ENCODE measurements at regions not wholly inside any gene's neighbourhood (a gene's known extent, or its start where the extent isn't known, plus 50 kb on each side); places are given as distances from the start of the nearest gene placed in this dataset.
"Not testable (repeated sequence)": the region's sequence is repeated elsewhere in the genome, so short reads cannot be mapped to it uniquely, and the experiment has no call there.

- no peak for DNase-seq (ENCODE audit: low read depth, low spot score)
Observed at GRCh38 chr1:31485166-31485565, 72.2 kb downstream of the SERINC2 start.

GRCh38 chr1:31487143-31487542 is 74.1 kb downstream of the SERINC2 start:
- no peak for DNase-seq (ENCODE audit: low read depth, low spot score)

GRCh38 chr1:31487721-31488293 is 74.8 kb downstream of the SERINC2 start:
- no peak for DNase-seq (ENCODE audit: low read depth, low spot score)

- no peak for DNase-seq (ENCODE audit: low read depth, low spot score)
Observed at GRCh38 chr1:31488528-31488927, 75.5 kb downstream of the SERINC2 start.

- DNase-seq (ENCODE audit: low read depth, low spot score): not testable (repeated sequence)
Observed at GRCh38 chr1:31489575-31489974, 76.6 kb downstream of the SERINC2 start.

- not testable (repeated sequence) for DNase-seq (ENCODE audit: low read depth, low spot score)
Observed at GRCh38 chr1:31490596-31490995, 77.6 kb downstream of the SERINC2 start.

GRCh38 chr1:31495351-31495750 is 81.0 kb upstream of the TINAGL1 start:
- DNase-seq (ENCODE audit: low read depth, low spot score): not testable (repeated sequence)

GRCh38 chr1:31495770-31496169 is 80.5 kb upstream of the TINAGL1 start:
- not testable (repeated sequence) for DNase-seq (ENCODE audit: low read depth, low spot score)

GRCh38 chr1:31497601-31498000 is 78.7 kb upstream of the TINAGL1 start:
- no peak for DNase-seq (ENCODE audit: low read depth, low spot score)

GRCh38 chr1:31498376-31499040 is 77.8 kb upstream of the TINAGL1 start:
- DNase-seq (ENCODE audit: low read depth, low spot score): no peak

GRCh38 chr1:31501505-31501904 is 74.8 kb upstream of the TINAGL1 start:
- no peak for DNase-seq (ENCODE audit: low read depth, low spot score)

GRCh38 chr1:31502253-31502652 is 74.1 kb upstream of the TINAGL1 start:
- no peak for DNase-seq (ENCODE audit: low read depth, low spot score)

GRCh38 chr1:31502926-31503511 is 73.3 kb upstream of the TINAGL1 start:
- DNase-seq (ENCODE audit: low read depth, low spot score): peak; percentile 56

GRCh38 chr1:31503570-31503969 is 72.7 kb upstream of the TINAGL1 start:
- no peak for DNase-seq (ENCODE audit: low read depth, low spot score)

- no peak for DNase-seq (ENCODE audit: low read depth, low spot score)
Observed at GRCh38 chr1:31504001-31504400, 72.3 kb upstream of the TINAGL1 start.

- no peak for DNase-seq (ENCODE audit: low read depth, low spot score)
Observed at GRCh38 chr1:31505911-31506497, 70.3 kb upstream of the TINAGL1 start.

- no peak for DNase-seq (ENCODE audit: low read depth, low spot score)
Observed at GRCh38 chr1:31507221-31507620, 69.1 kb upstream of the TINAGL1 start.

GRCh38 chr1:31507676-31508530 is 68.4 kb upstream of the TINAGL1 start:
- no peak for DNase-seq (ENCODE audit: low read depth, low spot score)

- DNase-seq (ENCODE audit: low read depth, low spot score): peak; percentile 54
Observed at GRCh38 chr1:31509124-31510072, 66.9 kb upstream of the TINAGL1 start.

- no peak for DNase-seq (ENCODE audit: low read depth, low spot score)
Observed at GRCh38 chr1:31510304-31510703, 66.0 kb upstream of the TINAGL1 start.

Measured in ELF-1 (cell line).